NCI-H510A (cell line): ENCODE measurements at regions not wholly inside any gene's neighbourhood (a gene's known extent, or its start where the extent isn't known, plus 50 kb on each side); places are given as distances from the start of the nearest gene placed in this dataset.

Experiments used
- DNase-seq: peaks from one replicate; lab custom pipeline; 2025; lab: John Stamatoyannopoulos, UW

GRCh38 chr6:92634561-92634960 lies 784.8 kb downstream of the EPHA7 start:
- DNase-seq: no peak

GRCh38 chr6:92623431-92623830 lies 795.9 kb downstream of the EPHA7 start:
- no peak for DNase-seq

- no peak for DNase-seq
These were observed 801.6 kb downstream of the EPHA7 start for GRCh38 chr6:92617721-92618120.

GRCh38 chr6:92608751-92609150 lies 810.6 kb downstream of the EPHA7 start:
- DNase-seq: no peak

GRCh38 chr6:92593201-92593600 lies 826.2 kb downstream of the EPHA7 start:
- no peak for DNase-seq

- DNase-seq: no peak
These were observed 829.4 kb downstream of the EPHA7 start for GRCh38 chr6:92589996-92590395.

- DNase-seq: no peak
These were observed 831.2 kb downstream of the EPHA7 start for GRCh38 chr6:92588148-92588547.

GRCh38 chr6:92587525-92587924 lies 831.8 kb downstream of the EPHA7 start:
- no peak for DNase-seq

GRCh38 chr6:92586236-92586977 lies 833.0 kb downstream of the EPHA7 start:
- no peak for DNase-seq

GRCh38 chr6:92582211-92582610 lies 837.1 kb downstream of the EPHA7 start:
- DNase-seq: no peak

GRCh38 chr6:92577077-92577719 lies 842.2 kb downstream of the EPHA7 start:
- no peak for DNase-seq

GRCh38 chr6:92568541-92568940 lies 850.8 kb downstream of the EPHA7 start:
- no peak for DNase-seq

GRCh38 chr6:92566632-92567031 lies 852.7 kb downstream of the EPHA7 start:
- DNase-seq: no peak

GRCh38 chr6:92564376-92564775 lies 855.0 kb downstream of the EPHA7 start:
- DNase-seq: no peak

- no peak for DNase-seq
These were observed 859.7 kb downstream of the EPHA7 start for GRCh38 chr6:92559611-92560010.

GRCh38 chr6:92559003-92559402 lies 860.4 kb downstream of the EPHA7 start:
- DNase-seq: no peak

GRCh38 chr6:92550501-92550900 lies 868.9 kb downstream of the EPHA7 start:
- no peak for DNase-seq

GRCh38 chr6:92545861-92546260 lies 873.5 kb downstream of the EPHA7 start:
- no peak for DNase-seq

- DNase-seq: no peak
These were observed 877.8 kb downstream of the EPHA7 start for GRCh38 chr6:92541448-92542060.

- DNase-seq: no peak
These were observed 880.4 kb downstream of the EPHA7 start for GRCh38 chr6:92538926-92539325.

- DNase-seq: no peak
These were observed 881.1 kb downstream of the EPHA7 start for GRCh38 chr6:92538275-92538674.

- DNase-seq: no peak
These were observed 885.2 kb downstream of the EPHA7 start for GRCh38 chr6:92534109-92534508.

- no peak for DNase-seq
These were observed 896.8 kb downstream of the EPHA7 start for GRCh38 chr6:92522589-92522988.
